ENCODE measurements at regions not wholly inside any gene's neighbourhood (a gene's known extent, or its start where the extent isn't known, plus 50 kb on each side); places are given as distances from the start of the nearest gene placed in this dataset.

- Histone ChIP-seq H3K27me3 (no peaks in the 10 kb centered on the region), H3K27ac (no peak overlapping the region)
- no peak for TF ChIP-seq POLR2A (IDR thresholded peaks at IDR 0.05)
- no peak for TF ChIP-seq CTCF (IDR thresholded peaks at IDR 0.05)
- TF ChIP-seq POLR2AphosphoS5 (IDR thresholded peaks at IDR 0.05; ENCODE audit: insufficient read depth in 1 of 2, low read depth in 1 of 2) = no peak
Observed at GRCh38 chr20:12434672-12435071, 517.0 kb downstream of the BTBD3 start.

GRCh38 chr20:12435268-12435667, 517.6 kb downstream of the BTBD3 start:
- Histone ChIP-seq H3K9me3 (no peaks in the 10 kb centered on the region), H3K4me1 (no peaks in the 10 kb centered on the region), H3K4me3 (no peak overlapping the region), H3K27me3 (no peaks in the 10 kb centered on the region), H3K36me3 (no peaks in the 10 kb centered on the region), H3K27ac (no peak overlapping the region)
- no peak for DNase-seq (ENCODE audit: extremely low spot score in 2 of 2)
- intact Hi-C loops (cut with DNase I) = no loop called here
- no peak for TF ChIP-seq CTCF (IDR thresholded peaks at IDR 0.05)
- TF ChIP-seq POLR2A (IDR thresholded peaks at IDR 0.05) = no peak
- no peak for TF ChIP-seq POLR2AphosphoS5 (IDR thresholded peaks at IDR 0.05; ENCODE audit: insufficient read depth in 1 of 2, low read depth in 1 of 2)

More at GRCh38 chr20:12434672-12435071, 517.0 kb downstream of the BTBD3 start:
- Histone ChIP-seq H3K9me3 (no peaks in the 10 kb centered on the region), H3K4me3 (no peak overlapping the region), H3K4me1 (no peaks in the 10 kb centered on the region), H3K36me3 (no peaks in the 10 kb centered on the region)
- intact Hi-C loops (cut with DNase I) = no loop called here
- no peak for DNase-seq (ENCODE audit: extremely low spot score in 2 of 2)

DNA sequence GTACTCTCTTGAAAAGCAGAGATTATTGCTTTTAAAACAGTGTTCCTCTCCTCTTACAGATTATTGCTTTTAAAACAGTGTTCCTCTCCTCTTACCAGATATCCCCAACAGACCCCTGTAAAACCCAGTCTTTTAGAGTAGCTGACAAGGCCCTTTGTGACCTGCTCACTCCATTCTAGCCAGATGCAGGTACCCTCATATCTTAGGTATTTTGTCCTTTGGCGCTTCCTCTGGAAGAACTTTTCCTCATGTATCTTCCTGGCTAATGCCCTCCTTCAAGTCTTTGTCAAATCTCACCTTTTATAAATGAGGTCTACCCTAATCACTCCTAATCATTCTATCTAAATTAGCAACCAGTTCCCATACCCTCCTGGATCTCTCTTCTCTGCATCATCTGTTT, 536.0 kb downstream of the BTBD3 start:
- TF ChIP-seq POLR2AphosphoS5 (IDR thresholded peaks at IDR 0.05; ENCODE audit: insufficient read depth in 1 of 2, low read depth in 1 of 2) (no peak), CTCF (IDR thresholded peaks at IDR 0.05) (no peak), POLR2A (IDR thresholded peaks at IDR 0.05) (no peak)
- H3K9me3 ChIP-seq = no peaks in the 10 kb centered on the region
- no peaks in the 10 kb centered on the region for H3K27me3 ChIP-seq
- no peak overlapping the region for H3K4me3 ChIP-seq
- DNase-seq (ENCODE audit: extremely low spot score in 2 of 2) = no peak
- intact Hi-C loops (cut with DNase I) = no loop called here
- no peak overlapping the region for H3K27ac ChIP-seq
- no peaks in the 10 kb centered on the region for H3K4me1 ChIP-seq
- H3K36me3 ChIP-seq = no peaks in the 10 kb centered on the region

GRCh38 chr20:12455148-12455547, 537.5 kb downstream of the BTBD3 start:
- Histone ChIP-seq H3K4me1 (no peaks in the 10 kb centered on the region), H3K27me3 (no peaks in the 10 kb centered on the region), H3K36me3 (no peaks in the 10 kb centered on the region), H3K4me3 (no peak overlapping the region), H3K9me3 (no peaks in the 10 kb centered on the region), H3K27ac (no peak overlapping the region)
- intact Hi-C loops (cut with DNase I) = no loop called here
- no peak for DNase-seq (ENCODE audit: extremely low spot score in 2 of 2)
- no peak for TF ChIP-seq POLR2AphosphoS5 (IDR thresholded peaks at IDR 0.05; ENCODE audit: insufficient read depth in 1 of 2, low read depth in 1 of 2)
- TF ChIP-seq POLR2A (IDR thresholded peaks at IDR 0.05) = no peak
- TF ChIP-seq CTCF (IDR thresholded peaks at IDR 0.05) = no peak

DNA sequence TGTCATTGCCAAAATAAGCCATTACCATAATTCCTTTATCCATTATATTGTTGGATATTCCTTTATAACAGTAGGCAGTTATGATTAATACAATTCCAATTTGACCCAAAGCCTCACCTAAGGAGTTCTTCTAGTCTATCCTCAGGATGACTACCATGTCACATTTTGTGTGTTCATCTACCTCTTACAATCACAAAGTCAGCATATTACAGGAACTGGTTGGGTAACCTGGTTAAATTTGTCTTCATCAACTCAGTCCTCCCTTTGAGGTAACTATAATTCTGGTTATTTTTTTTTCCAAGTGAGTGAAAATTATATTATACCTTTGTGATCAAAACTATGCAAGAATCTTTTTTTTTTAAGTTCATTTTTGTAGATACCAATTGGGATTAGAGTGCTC, 540.5 kb downstream of the BTBD3 start:
- Histone ChIP-seq H3K4me1 (no peaks in the 10 kb centered on the region), H3K27ac (no peak overlapping the region), H3K27me3 (no peaks in the 10 kb centered on the region), H3K36me3 (no peaks in the 10 kb centered on the region), H3K9me3 (no peaks in the 10 kb centered on the region), H3K4me3 (no peak overlapping the region)
- DNase-seq (ENCODE audit: extremely low spot score in 2 of 2) = no peak
- intact Hi-C loops (cut with DNase I) = no loop called here
- no peak for TF ChIP-seq CTCF (IDR thresholded peaks at IDR 0.05)
- no peak for TF ChIP-seq POLR2AphosphoS5 (IDR thresholded peaks at IDR 0.05; ENCODE audit: insufficient read depth in 1 of 2, low read depth in 1 of 2)
- TF ChIP-seq POLR2A (IDR thresholded peaks at IDR 0.05) = no peak

All from vagina (tissue), 2 donors.